ENCODE measurements at regions not wholly inside any gene's neighbourhood (a gene's known extent, or its start where the extent isn't known, plus 50 kb on each side); places are given as distances from the start of the nearest gene placed in this dataset.

- TF ChIP-seq, protein P1, sequence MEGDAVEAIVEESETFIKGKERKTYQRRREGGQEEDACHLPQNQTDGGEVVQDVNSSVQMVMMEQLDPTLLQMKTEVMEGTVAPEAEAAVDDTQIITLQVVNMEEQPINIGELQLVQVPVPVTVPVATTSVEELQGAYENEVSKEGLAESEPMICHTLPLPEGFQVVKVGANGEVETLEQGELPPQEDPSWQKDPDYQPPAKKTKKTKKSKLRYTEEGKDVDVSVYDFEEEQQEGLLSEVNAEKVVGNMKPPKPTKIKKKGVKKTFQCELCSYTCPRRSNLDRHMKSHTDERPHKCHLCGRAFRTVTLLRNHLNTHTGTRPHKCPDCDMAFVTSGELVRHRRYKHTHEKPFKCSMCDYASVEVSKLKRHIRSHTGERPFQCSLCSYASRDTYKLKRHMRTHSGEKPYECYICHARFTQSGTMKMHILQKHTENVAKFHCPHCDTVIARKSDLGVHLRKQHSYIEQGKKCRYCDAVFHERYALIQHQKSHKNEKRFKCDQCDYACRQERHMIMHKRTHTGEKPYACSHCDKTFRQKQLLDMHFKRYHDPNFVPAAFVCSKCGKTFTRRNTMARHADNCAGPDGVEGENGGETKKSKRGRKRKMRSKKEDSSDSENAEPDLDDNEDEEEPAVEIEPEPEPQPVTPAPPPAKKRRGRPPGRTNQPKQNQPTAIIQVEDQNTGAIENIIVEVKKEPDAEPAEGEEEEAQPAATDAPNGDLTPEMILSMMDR (IDR thresholded peaks at IDR 0.05), result no peak
- TF ChIP-seq FOXK1 (CRISPR knock-in tag; IDR thresholded peaks at IDR 0.05) (no peak), CBFB (CRISPR knock-in tag; IDR thresholded peaks at IDR 0.05; ENCODE audit: low read depth) (no peak), ZNF423 (CRISPR knock-in tag; IDR thresholded peaks at IDR 0.05) (no peak)
Observed at GRCh38 chr13:40457929-40458719, 208.3 kb downstream of the FOXO1 start.
